IPS DF 4.7 (cell line): ENCODE measurements at regions not wholly inside any gene's neighbourhood (a gene's known extent, or its start where the extent isn't known, plus 50 kb on each side); places are given as distances from the start of the nearest gene placed in this dataset.
"Not testable (repeated sequence)": the region's sequence is repeated elsewhere in the genome, so short reads cannot be mapped to it uniquely, and the experiment has no call there.

ENCODE experiments used
- DNase-seq: peaks from one replicate; pipeline ENCODE4 v3.0.0-alpha.2; 2013; ENCODE audit warnings: low spot score; ENCODE audit errors: extremely low read depth

DNA sequence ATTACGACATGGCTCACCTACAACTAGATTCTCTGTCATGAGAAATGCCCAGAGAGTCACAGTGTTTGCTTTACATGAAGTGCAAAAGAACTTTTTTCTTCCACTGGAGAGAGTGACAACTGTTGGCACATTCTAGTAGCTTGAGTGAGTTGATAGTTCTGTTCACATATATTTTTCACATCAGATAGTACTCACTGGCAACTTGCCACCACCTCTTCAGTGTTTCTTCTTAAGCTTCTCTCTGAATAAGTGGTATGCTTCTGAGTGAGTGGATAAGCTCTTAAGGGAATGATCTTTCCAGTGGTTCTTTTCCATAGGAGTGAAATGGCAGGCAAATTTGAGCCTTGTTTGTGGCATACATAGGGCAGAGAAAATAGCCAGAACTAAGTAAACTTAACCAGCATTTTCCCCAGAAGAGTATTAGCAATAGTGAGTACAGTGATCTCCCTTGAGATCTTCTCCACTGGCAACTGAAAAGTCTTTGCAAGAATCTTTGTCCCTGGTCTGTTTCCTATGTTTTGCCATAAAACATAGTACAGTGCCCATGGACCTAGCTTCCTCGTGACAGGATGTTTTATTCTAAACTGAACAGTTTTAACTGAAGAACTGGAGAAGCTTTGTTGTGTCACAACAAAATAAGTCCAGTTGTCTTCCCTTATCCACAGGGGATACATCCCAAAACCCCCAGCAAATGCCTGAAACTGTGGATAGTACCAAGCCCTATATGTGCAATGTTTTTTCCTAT lies 125.4 kb upstream of the CDK13 start:
- DNase-seq, result no peak

DNA sequence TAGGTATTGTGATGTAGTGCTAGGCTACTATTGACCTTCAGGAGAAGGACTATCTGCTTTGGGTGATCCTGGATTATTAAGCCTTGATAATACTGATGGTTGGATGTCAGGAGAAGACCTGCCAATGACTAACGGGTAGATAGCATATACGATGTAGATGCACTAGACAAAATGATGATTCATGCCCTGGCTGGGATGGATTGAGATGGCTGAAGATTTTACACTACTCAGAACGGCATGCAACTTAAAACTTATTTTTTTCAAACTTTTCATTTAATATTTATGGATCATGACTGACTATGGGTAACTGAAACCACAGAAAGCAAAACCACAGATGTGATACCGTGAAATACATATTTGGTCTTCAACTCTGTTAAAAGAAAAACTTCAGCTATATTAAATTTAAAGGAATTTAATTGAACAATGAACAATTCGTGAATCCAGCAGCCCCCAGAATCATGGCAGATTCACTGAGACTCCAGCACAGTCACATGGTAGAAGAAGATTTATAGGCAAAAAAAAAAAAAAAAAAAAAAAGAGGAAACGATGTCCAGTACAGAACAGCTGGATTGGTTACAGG lies 124.6 kb upstream of the CDK13 start:
- DNase-seq, result no peak

DNA sequence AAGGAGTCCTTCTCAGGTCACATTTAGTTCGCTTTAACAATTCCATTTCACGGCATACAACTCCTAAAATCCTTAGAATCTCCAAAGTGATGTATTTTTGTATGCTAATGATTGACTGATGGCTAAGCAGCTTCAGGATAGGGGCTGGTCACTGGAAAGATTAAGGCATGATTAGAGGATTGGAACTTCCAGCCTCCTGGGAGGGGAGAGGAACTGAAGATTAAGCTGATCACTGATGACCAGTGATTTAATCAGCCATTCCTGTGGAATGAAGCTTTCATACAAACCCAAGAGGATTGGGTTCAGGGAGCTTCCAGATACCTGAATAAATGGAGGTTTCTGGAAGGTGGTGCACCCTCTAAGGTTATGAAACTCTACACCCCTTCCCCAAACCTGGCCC lies 123.9 kb upstream of the CDK13 start:
- DNase-seq, result no peak

DNA sequence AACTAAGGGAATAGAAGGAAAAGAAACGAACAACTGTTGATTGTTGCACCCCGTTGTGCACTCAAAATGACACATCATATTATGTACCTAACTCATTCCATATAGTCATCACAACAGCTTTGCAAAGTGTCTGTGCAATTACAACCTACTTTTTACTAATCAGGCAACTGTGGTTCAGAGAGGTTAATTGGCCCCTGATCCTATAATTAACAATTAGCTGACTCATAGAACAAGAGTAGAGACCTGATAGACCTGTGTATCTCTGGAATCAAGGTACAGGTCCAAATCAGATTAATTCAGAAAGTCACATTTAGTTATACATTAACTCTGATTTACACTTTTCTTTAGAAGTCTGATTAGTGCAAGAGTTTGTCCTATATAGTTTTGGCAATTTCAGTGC lies 122.5 kb upstream of the CDK13 start:
- DNase-seq, result no peak

DNA sequence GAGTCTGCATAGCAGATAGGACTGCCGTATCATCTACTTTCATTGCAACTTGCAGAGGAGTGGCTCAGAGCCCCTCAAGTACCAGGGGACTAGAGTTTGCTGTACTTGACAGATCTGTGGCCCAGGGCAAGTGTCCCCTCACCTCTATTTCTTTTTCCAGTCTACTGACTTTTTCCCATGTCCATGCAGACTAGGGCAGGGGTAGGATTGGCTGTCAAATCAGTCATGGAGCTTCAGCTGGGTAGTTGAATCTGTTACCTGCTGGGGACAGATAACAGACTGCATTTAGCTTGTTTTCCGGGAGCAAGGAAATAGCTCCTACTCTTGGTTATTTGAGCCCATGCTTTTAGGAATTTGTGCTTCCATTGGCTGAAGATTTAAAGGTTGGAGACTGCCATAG lies 121.0 kb upstream of the CDK13 start:
- DNase-seq, result no peak

DNA sequence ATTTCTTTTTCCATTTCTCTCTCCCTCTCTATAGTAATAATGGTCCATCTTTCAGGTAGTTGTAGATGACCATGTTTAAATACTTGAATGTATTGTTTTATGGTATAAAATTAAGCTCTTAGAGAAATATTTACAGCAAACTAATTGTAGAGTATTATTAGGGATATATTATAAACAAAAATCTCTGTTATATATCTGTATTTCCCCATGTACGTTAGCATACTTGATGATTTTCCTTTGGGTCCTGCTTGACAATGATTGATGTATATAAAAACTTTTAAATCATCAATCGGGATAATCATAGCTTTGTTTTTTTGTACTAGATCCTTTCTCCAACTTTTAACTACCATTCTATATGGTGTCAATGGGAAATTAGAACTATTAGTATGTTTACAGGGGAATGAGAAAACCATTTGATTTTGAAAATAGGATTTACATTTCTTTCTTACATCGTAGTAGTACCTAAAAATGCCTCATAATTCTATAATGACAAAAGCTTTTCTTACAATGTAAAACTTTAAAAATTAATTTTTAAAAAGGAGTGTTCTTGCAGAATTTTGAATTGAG lies 117.5 kb upstream of the CDK13 start:
- no peak for DNase-seq

DNA sequence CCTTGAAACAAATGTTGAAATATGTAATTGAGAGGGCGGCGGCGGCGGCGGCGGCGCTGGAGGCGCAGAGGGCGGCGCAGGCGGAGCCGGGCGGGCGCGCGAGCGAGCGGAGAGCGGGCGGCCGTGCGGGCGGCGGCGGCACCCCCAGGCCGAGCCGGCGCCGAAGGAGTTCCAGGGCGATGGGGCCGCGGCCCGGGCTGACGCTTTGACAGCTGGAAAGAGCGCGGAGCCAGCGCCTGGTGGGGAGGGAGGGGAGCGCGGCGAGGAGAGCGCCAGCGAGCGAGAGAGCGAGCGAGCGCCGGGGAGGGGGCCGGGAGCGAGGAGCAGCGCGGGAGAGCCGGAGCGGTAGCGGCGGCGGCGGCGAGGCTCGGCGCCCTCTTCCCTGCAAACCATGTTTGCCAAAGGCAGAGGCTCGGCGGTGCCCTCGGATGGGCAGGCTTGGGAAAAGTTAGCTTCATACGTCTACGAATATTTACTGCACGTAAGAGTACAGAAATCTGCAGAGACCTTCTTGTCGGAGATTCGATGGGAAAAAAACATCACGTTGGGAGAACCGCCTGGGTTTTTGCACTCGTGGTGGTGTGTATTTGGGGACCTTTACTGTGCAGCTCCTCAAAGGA lies 116.8 kb upstream of the CDK13 start:
- peak; percentile 30 for DNase-seq

DNA sequence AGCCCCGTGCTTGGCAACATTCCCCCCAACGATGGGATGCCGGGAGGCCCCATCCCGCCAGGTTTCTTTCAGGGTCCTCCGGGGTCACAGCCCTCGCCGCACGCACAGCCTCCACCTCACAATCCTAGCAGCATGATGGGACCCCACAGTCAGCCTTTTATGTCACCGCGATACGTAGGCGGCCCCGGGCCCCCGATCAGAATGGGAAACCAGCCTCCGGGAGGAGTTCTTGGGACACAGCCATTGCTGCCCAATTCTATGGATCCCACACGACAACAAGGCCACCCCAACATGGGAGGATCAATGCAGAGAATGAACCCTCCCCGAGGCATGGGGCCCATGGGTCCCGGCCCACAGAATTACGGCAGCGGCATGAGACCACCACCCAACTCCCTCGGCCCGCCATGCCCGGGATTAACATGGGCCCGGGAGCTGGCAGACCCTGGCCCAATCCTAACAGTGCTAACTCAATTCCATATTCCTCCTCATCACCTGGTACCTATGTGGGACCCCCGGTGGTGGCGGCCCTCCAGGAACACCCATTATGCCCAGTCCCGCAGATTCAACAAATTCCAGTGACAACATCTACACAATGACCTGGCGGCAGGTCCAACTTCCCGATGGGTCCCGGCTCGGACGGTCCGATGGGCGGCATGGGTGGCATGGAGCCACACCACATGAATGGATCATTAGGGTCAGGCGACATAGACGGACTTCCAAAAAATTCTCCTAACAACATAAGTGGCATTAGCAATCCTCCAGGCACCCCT lies 116.0 kb upstream of the CDK13 start:
- not testable (repeated sequence) for DNase-seq

DNA sequence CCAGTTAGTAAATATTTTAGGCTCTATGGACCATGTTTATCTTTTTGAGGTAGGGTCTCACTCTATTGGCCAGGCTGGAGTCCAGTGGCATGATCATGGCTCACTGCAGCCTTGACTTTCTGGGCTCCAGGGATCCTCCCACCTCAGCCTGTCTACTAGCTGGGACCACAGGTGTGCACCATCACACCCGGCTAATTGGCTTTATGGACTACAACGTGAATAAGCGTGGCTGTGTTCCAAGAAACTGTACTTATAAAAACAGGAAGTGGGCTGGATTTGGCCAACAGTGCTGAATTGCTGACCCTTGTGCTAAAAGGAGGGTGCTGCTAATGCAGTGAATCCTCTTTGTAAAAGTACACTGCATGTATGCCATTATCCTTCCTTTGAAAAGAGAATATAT lies 111.7 kb upstream of the CDK13 start:
- DNase-seq, result no peak

DNA sequence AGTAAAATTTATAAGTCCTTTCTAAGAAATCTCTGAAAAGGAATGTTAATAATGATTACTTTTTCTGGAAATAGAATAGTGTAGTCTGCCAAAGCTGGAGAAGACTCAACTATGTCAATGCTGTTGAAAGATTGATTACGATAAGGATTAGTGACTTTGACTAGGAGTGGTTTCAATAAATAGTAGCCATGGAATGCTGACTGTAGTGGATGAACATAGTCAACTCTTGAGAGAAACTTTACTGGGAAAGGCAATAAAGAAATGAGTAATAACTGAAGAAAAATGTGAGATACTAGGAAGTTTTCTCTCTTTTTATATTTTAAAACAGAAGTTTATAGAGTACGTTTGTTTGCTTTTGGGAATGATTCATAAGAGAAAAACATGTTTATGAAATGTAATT lies 105.0 kb upstream of the CDK13 start:
- DNase-seq, result no peak

DNA sequence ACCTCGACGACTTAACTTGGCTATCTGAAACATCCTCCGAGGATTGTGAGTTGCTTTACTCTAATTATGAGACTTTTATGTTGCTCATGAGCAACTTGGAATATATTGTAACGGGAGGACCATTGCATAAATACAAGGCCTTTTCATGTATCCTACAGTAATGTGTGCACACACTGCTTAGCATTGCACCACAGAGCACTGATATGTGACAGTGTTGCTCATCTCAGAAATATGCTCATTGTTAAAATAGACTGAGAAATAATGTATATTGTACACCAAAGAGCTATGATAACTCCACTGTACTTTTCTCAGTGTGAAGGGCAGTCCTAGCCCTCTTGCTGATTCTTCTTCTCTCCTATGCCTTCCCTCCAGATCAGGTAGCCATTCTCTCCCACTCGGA lies 102.8 kb upstream of the CDK13 start:
- no peak for DNase-seq

DNA sequence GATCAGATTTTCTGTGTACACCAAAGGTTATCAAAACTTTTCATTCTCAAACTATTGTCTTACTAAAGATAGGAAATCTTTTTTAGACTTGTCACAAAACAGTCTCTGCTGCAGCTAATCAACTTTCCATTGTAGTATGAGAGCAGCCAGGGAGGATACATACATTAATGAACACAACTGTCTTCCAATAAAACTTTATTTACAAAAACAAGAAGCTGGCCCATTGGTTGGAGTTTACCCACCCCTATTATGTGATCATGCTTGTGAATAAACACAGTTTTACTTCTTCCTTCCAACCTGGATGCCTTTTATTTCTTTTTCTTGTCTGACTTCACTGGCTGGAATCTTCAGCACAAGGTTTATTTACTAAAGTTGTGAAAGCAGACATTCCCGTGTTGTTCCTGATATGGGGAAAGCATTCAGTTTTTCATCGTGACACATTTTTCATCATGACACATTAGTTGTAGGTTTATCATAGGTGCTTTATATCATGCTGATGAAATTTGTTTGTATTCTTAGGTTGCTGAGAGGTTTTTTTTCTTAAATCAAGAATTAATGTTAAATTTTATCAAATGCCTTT lies 98.5 kb upstream of the CDK13 start:
- no peak for DNase-seq

DNA sequence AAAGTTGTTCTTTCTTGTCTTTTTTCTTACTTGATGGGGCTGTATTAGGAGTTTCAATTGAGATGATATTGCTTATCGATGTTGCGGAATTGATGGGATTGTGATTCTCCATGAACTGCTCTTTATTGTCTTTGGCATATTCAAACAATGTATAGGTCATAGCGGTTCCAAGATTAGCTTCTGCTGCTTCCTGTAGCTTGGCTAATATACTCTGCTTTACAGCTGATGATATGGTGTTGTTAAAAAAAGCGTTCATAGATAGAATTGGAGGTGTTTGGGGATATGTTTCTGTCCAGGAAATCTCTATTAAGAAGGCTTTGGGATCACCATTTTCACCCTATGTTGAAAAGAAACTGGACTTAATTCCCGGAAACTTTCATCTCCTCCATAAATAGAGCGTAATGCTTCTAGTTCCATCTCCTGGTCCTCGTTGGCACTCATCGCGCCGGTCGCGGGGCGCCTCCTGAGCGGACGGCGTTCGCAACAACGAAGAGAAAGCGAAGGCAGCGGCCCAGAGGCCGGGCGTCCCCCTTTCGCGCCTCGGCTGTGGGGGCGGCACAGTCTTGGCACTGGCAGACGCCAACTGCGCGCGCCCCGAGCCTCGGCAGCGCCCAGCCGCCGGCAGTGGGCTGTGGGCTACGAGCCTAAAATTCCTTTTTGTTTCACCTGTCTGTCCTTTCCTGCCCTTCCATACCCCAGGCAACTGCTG lies 95.3 kb upstream of the CDK13 start:
- not testable (repeated sequence) for DNase-seq

DNA sequence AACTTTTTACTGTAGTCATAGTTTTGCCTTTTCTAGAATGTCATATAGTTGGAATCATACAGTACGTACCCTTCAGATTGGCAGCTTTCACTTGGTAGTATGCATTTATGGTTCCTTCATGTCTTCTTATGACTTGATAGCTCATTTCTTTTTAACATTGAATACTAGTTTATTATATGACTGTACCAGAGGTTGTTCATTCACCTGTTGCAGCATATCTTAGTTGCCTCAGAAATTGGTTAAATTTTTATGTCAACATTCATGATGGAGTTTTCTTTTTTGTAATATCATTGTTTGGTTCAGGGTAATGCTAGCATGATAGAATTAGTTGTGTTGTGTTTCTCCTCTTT lies 94.8 kb upstream of the CDK13 start:
- no peak for DNase-seq

DNA sequence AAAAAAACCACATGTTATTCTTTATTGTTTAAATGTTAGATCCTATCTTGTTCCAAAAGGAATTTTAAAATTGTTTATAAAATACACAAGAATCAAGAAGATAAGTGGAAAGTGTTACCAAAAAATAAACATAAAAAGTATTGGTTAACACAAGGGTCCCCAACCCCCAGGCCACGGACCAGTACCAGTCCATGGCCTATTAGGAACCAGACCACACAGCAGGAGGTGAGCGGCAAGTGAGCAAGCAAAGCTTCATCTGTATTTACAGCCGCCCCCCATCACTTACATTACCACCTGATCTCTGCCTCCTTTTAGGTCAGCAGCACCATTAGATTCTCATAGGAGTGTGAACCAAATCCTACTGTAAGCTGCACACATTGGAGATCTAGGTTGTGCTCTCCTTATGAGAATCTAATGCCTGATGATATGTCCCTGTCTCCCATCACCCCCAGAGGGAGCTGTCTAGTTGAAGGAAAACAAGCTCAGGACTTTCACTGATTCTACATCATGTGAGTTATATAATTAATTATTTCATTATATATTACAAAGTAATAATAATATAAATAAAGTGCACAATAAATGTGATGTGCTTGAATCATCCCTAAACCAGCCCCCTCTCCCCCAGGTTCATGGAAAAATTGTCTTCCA lies 86.3 kb upstream of the CDK13 start:
- not testable (repeated sequence) for DNase-seq

DNA sequence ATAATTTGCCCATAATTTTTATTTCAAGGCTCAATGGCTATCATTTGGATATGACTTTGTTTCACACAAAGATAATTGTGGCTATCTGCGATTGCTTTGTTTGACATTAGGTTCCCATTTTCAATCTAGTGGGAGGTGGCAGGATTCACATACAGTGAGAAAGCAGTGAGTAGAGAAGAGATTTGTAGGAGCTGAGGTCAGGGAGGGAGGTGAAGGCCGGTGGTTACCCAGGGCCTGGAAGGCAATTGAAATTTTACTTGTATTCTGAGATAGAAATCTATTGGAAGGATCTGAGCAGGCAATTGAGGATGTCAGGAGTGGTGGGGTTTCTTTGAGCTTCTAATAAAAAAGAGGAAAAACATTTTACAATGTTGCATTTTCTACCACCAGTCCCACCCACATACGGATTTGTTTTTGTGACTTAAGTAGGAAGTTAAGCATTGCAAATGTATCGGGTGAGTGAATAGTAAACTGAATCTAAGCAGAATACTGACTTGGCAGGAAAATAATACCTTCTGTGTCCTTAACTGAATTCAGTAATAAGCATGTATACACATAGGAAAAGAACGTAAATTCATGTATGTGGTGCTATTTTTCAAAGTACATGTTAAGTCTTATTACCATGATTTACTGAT lies 80.1 kb upstream of the CDK13 start:
- not testable (repeated sequence) for DNase-seq

DNA sequence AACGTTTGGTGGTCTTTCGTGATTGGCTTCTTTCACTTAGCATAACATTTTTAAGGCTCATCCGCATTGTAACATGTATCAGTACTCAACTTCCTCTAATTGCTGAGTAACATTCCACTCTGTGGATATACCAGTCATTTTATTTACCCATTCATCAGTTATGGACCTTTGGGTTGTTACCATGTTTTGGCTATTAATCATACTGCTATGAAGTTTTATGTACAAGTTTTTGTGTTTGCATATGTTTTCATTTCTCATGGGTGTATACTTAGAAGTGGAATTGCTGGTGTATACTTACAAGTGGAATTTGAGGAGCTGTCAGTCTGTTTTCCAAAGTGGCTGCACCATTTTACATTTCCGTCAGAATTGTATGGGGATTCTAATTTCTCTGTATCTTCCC lies 78.4 kb upstream of the CDK13 start:
- DNase-seq, result not testable (repeated sequence)

DNA sequence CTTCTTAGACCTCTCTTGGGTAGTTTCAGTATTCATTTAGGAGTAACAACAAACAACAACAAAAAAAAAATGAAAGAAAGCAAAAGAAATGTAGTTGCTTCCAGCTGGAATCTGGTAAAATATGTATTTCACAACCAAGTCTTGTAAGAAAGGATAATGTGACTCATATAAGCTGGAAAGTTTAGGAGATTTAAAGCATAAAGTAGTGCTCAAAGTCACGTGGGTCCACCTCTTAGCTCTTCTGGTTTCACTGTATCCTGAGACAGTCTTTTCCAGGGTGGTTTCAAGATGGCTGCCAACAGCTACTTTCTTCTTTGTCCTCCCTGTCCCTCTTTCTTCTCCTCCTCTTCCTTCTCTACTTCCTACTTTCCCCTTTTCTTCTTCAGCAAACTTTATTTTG lies 69.5 kb upstream of the CDK13 start:
- DNase-seq, result no peak

DNA sequence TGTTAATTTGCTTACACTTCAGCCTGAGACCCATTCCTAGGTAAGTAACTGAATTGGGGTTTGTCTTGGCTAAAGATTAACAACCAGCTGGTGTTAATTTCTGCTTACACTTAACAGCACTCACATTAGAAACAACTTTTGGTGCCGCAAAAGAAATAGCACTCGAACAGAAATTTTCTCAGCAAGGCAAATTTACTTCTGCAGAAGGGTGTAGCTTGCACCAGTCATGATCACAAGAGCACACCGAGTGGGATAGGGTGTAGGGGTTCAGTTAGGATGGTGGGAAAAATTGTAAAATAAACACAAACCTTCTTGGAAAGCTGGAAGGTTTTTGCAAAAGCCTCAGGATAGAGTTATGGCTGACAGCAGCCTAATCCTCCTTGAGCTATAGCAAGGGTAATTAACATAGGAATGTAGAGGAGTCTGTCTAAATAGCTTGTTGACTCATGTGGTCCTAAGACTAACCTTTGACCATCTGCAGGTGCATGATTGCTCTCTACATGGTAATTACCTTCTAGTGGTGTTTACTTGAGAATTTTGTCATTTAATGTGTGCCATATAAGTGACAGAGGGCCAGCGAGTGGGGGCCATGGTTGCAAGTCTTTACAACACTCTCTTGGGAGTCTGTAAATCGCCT lies 67.8 kb upstream of the CDK13 start:
- no peak for DNase-seq
